ENCODE measurements at regions not wholly inside any gene's neighbourhood (a gene's known extent, or its start where the extent isn't known, plus 50 kb on each side); places are given as distances from the start of the nearest gene placed in this dataset.

DNA sequence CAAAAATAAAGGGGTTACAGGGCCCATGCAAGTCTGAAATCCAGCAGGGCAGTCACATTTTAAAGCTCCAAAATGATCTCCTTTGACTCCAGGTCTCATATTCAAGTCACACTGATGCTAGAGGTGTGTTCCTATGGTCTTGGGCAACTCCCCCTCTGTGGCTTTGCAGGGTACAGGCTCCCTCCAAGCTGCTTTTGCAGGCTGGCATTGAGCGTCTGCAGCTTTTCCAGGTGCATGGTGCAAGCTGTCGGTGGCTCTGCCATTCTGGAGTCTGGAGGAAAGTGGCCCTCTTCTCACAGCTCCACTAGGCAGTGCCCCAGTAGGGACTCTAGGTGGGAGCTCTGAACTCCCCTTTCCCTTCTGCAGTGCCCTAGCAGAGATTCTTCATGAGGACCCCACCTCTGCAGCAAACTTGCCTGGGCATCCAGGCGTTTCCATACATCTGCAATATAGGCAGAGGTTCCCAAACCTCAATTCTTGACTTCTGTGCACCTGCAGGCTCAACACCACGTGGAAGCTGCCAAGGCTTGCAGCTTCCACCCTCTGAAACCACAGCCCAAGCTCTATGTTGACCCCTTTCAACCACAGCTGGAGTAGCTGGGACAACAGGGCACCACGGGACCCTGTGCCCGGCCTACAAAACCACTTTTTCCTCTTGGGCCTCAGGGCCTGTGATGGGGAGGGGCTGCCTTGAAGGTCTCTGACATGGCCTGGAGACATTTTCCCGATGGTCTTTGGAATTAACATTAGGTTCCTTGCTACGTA is 80.1 kb upstream of the PLSCR5 start:
- TF ChIP-seq POLR2AphosphoS5 (IDR thresholded peaks at IDR 0.05) (no peak), CTCF (IDR thresholded peaks at IDR 0.05) (no peak), EP300 (IDR thresholded peaks at IDR 0.05; ENCODE audit: low read depth) (no peak), POLR2A (IDR thresholded peaks at IDR 0.05) (no peak)
- Histone ChIP-seq H3K36me3 (no peaks in the 10 kb centered on the region), H3K4me1 (peaks cover 0 to 6% (median 0%) of the 10 kb centered on the region in 4 donors), H3K27me3 (no peaks in the 10 kb centered on the region), H3K27ac (no peak overlapping the region), H3K4me3 (no peak overlapping the region), H3K9me3 (no peaks in the 10 kb centered on the region)
- WGBS, 2 donors (ENCODE audit: low coverage in 1 of 2): 65 to 83% methylated on average over 2 to 8 of the region's 8 CpGs
- intact Hi-C loops (cut with DNase I; ENCODE audit: low total_unique reads) (no loop called here), in situ Hi-C loops (cut with MboI; ENCODE audit: low pct_ligation_motif_present in 1 of 4, low pct_unique_long_range_greater_than_20kb in 1 of 4, low sequenced_read_pairs in 3 of 4) (no loop called here)
- DNase-seq: no peak

DNA sequence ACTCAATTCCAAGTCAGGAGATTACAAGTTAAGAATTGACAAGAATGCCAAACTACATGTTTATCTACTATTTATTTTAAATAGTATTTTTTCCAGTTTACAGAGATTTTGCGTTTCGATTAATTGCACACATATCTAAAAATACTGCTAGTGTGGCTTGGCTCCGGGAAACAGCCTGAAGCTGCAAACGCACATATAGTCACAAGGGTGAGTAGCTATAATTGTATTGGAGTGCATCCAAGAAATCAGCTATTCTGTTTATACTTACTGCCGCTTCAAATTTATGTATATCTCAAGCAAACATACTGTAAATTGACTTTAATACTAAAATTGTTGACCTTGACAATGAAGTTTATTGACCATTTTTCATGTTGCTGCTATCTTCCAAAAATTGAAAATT is 77.0 kb upstream of the PLSCR5 start:
- H3K36me3 ChIP-seq: no peaks in the 10 kb centered on the region
- in situ Hi-C loops (cut with MboI; ENCODE audit: low pct_ligation_motif_present in 1 of 4, low pct_unique_long_range_greater_than_20kb in 1 of 4, low sequenced_read_pairs in 3 of 4) (no loop called here), intact Hi-C loops (cut with DNase I; ENCODE audit: low total_unique reads) (no loop called here)
- H3K4me1 ChIP-seq: peaks cover 0 to 6% (median 0%) of the 10 kb centered on the region in 4 donors
- DNase-seq: no peak
- WGBS, 2 donors (ENCODE audit: low coverage in 1 of 2): 39 to 40% methylated on average over 5 of the region's 5 CpGs
- H3K27me3 ChIP-seq: no peaks in the 10 kb centered on the region
- TF ChIP-seq POLR2A (IDR thresholded peaks at IDR 0.05): no peak
- no peak for TF ChIP-seq EP300 (IDR thresholded peaks at IDR 0.05; ENCODE audit: low read depth)
- no peak for TF ChIP-seq CTCF (IDR thresholded peaks at IDR 0.05)
- H3K27ac ChIP-seq: no peak overlapping the region
- no peaks in the 10 kb centered on the region for H3K9me3 ChIP-seq
- no peak overlapping the region for H3K4me3 ChIP-seq

- WGBS, 2 donors (ENCODE audit: low coverage in 1 of 2): 63 to 68% methylated on average over 2 to 4 of the region's 4 CpGs
- DNase-seq: no peak
- H3K9me3 ChIP-seq: no peaks in the 10 kb centered on the region
These were observed 75.5 kb upstream of the PLSCR5 start for GRCh38 chr3:146680617-146681016.

DNA sequence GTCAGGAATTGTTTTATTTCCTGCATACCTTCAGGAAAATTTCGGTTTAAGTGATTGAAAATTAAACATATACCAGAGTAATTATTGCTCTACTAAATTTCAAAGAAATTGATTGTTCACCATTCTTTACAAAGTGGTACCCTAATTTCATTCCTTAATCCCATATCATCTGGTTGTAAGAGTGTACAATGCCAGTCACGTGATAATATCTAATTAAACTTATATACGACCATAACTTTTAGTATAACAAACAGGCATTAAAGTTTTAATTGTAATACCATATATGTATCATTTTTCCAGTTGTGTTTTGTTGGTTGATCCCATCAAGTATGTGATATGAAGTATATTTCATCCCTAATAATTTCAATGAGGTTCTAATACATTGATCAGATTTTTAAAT is 74.8 kb upstream of the PLSCR5 start:
- WGBS, 2 donors (ENCODE audit: low coverage in 1 of 2): 46 to 61% methylated on average over 3 of the region's 3 CpGs
- no peak for DNase-seq
- in situ Hi-C loops (cut with MboI; ENCODE audit: low pct_ligation_motif_present in 1 of 4, low pct_unique_long_range_greater_than_20kb in 1 of 4, low sequenced_read_pairs in 3 of 4): no loop called here
- H3K27me3 ChIP-seq: no peaks in the 10 kb centered on the region
- H3K4me1 ChIP-seq: peaks cover 0 to 6% (median 0%) of the 10 kb centered on the region in 4 donors
- no peak overlapping the region for H3K27ac ChIP-seq
- no peaks in the 10 kb centered on the region for H3K36me3 ChIP-seq
- H3K9me3 ChIP-seq: no peaks in the 10 kb centered on the region
- no peak overlapping the region for H3K4me3 ChIP-seq
- intact Hi-C loops (cut with DNase I; ENCODE audit: low total_unique reads): no loop called here
- TF ChIP-seq POLR2A (IDR thresholded peaks at IDR 0.05): no peak
- TF ChIP-seq CTCF (IDR thresholded peaks at IDR 0.05): no peak
- no peak for TF ChIP-seq EP300 (IDR thresholded peaks at IDR 0.05; ENCODE audit: low read depth)
- no peak for TF ChIP-seq POLR2AphosphoS5 (IDR thresholded peaks at IDR 0.05)

More at GRCh38 chr3:146680617-146681016, 75.5 kb upstream of the PLSCR5 start:
- Histone ChIP-seq H3K27ac (no peak overlapping the region), H3K27me3 (no peaks in the 10 kb centered on the region), H3K36me3 (no peaks in the 10 kb centered on the region), H3K4me3 (no peak overlapping the region), H3K4me1 (peaks cover 0 to 6% (median 0%) of the 10 kb centered on the region in 4 donors)
- intact Hi-C loops (cut with DNase I; ENCODE audit: low total_unique reads): no loop called here
- TF ChIP-seq EP300 (IDR thresholded peaks at IDR 0.05; ENCODE audit: low read depth) (no peak), POLR2A (IDR thresholded peaks at IDR 0.05) (no peak), CTCF (IDR thresholded peaks at IDR 0.05) (no peak), POLR2AphosphoS5 (IDR thresholded peaks at IDR 0.05) (no peak)
- in situ Hi-C loops (cut with MboI; ENCODE audit: low pct_ligation_motif_present in 1 of 4, low pct_unique_long_range_greater_than_20kb in 1 of 4, low sequenced_read_pairs in 3 of 4): no loop called here
